Activated naive CD4-positive, alpha-beta T cell treated with anti-CD3 and anti-CD28 coated beads, Interleukin-2, amount 50 U/mL, for 16 hours (primary cell): ENCODE measurements at regions not wholly inside any gene's neighbourhood (a gene's known extent, or its start where the extent isn't known, plus 50 kb on each side); places are given as distances from the start of the nearest gene placed in this dataset.
"Not testable (repeated sequence)": the region's sequence is repeated elsewhere in the genome, so short reads cannot be mapped to it uniquely, and the experiment has no call there.

Experiments
- DNase-seq: peaks from one replicate; pipeline ENCODE4 v3.0.0-alpha.2; 2020

DNA sequence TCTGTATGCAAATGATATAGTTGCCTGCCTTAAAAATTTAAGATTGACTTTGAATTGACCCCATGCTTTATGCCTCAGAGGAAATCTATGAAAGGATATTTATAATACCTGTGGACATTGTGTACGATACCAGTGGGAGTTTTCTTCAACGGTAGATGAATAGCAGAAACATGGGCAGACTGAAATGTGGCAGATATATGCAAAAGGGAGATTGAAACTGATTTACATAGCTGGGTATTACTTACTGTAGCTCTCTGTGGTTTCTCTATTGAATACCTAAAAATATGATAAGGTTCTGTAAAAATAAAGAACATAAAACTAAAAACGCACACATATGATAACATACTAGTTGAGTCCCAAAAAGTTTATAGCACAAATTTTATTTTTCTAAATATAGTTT is 345.2 kb upstream of the PCSK5 start:
- DNase-seq = no peak

DNA sequence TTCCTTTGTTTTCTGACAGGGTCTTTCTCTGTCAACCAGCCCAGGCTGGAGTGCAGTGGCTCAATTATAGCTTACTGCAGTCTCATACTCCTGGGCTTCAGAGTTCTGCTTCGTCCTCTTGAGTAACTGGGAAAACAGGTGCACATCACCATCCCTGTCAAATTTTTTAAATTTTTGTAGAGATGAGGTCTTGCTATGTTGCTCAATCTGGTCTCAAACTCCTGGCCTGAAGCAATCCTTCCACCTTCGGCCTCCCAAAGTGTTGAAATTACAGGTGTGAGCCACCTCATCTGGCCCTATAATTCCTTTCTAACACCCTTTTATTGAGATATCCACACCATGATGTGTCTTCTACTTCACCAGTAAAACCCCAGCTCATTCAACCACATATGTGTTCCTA is 341.6 kb upstream of the PCSK5 start:
- DNase-seq = no peak

DNA sequence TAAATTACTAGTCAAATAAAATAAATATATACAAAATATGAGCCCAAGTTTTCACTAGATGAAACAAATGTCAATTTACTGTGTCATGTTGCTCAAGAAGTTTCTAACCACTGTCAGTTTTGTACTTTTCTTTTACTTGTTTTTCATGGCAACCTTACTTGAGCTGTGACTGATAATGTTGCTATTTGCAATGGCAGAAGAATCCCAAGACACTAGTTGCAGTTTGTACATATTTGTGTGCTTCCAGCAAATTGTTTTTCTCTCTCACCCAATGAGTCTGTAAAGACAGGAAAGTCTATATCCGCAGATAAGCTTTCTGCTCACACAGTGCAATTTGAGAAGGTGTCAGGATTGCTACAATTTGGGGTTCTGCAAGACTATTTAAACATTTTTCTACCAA is 338.6 kb upstream of the PCSK5 start:
- DNase-seq = no peak

DNA sequence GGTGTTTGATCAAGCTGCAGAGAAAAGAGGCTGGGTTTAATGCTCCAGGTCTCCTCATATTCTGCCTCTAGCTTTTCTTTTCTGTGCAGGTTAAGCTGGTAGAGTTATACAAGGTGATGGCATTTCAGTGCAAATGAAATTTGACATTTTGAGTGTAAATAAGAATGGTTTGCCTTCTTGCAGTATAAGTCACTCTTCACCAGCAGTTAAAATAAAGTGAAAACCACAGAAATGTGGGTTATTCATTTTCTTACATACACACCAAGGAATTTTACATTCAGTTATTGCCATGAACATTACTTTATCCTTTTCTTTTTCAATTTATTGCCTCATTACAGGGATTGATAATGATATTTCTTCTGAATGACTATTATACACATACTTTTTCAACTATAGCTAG is 337.5 kb upstream of the PCSK5 start:
- no peak for DNase-seq

DNA sequence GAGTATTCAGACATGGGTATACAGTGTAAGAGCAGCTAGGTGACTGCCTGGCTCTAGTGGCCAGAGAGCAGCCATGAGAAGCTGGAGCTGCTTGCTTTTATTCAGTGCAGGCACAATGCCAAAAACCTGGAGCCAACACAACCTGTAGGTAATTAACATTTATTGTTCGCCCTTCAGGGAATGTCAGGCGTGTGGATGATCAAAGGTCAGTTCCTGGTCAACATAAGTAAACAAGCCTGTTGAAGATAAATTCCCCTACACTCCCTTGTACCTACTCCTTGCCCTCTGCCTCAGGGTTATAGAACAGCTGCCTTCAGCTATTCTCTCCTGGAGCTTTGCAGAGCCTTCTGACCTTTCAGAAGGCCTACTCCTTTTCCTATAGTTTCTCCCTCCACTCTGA is 323.7 kb upstream of the PCSK5 start:
- not testable (repeated sequence) for DNase-seq

DNA sequence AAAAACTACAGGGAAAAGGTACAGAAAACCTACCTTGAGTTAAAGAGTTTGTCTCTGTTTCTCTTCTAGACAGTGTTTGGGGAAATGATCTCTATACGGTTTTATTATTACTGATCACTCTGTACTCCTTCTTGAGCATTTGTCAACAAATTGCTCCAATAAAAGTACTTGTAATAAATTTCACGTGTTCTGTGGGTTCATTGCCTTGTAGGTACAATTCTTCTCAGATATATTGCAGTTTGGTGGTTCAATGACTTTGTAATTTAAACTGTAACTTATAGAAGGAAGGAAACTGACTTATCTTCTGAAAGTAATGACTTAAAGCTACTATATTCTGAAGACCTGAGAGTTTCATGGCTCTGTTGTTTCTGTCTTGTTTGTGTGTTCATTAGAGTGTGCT is 319.9 kb upstream of the PCSK5 start:
- DNase-seq = no peak

DNA sequence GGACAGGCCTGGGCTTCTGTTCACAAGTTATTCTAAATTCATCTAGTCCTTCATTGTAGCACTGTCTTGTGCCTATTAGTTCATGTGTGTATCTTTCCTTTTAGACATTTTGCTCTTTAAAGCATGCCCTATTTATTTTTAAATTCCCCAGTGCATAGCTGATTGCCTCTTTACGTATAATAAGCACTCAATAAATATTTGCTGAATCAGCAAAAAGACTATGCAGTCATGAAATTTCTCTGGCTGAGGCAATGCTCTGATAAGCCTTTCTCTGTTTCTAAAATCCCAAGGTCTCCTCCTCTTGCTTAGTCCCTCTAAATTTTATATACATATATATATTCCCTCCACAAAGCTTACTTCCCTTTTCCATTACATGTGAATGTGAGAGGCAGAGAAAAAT is 315.9 kb upstream of the PCSK5 start:
- no peak for DNase-seq

DNA sequence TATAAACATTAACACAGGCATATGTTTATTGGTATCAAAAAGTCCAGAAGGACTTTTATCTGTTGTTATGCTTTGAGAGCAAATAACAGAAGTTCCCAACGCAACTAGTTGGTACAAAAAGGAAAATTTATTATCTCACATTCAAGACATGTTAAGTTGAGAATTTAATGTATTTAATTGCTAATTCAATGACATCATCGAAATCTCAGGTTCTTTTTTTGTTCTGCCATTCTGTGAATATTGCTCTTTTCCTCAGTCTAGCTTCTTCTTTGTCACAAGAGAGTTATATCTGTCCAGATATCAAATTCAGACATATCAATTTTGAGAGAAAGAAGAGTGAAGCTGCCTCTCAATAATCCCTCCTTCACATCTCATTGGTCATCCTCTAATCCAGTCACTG is 307.6 kb upstream of the PCSK5 start:
- DNase-seq = no peak

DNA sequence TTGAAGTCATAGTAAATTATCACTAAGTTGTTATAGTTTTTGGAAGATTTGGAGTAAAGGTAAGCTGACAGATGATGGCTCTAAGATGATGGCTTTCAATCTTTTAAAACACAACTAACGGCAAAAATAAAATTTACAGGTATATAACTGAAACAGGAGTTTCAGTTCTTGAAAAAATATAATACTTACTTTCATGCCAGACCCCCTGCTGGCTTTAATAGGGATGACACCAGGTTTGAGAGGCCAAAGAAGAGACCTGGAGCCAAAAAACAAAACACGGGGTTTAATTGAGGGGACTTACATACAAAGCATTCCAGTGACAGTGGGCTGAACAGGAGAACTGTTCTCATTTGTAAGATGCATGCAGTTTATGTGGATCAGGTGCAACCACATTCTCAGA is 301.7 kb upstream of the PCSK5 start:
- no peak for DNase-seq

DNA sequence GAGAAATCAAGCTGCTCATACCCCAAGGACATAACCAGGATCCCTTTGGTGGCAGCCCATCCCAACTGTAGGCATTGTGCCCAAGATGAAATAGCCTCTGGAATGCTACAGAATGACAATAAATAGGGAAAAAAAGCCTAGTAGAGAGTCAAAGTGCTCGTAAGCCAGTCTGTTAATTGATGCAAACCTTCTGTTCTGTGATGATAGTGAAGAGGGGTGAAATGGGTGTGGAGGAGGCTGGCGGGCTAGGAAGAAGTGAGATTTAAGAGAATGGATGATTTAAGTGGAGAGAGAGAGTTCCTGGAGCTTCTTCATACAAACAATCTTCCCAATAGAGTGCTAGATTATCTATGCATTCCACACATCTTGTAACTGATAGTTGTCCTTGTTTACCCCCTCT is 301.0 kb upstream of the PCSK5 start:
- DNase-seq = no peak

DNA sequence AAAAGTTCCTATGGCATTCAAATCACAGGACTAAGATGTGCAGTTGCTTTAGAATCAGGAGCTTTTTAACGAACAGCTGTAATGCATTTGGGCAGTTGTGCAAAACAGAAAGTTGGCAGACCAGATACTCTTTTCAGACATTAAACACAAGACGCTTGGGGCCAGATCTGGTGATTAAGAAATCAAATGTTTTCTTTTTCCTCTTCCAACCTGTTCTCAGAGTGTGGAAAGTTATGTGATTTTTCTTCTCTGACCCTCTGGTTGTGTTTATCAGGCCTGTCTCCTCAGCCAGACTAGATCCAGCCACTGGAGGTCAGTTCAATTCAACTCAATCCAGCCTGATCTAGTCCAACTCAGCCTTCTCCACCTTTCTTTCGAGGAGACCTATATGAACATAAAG is 298.5 kb upstream of the PCSK5 start:
- DNase-seq = no peak

DNA sequence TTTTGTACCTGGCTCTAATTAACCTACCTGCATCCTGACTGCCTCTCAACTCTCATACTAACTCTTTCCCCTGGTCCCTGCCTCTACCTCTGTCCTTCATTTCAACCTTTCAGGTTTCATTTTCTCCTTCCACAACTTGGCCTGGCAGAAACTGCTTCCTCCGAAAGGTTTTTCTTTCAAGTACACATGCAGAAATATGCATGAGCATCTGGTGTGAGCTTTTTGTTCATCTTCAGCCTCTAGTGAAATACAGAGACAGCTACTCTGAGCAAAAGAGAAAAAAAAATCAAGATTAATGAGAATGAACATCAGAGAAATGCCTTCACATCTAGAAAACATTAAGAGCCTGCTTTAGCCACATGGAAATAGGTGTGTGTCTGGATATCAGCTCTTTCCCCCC is 297.9 kb upstream of the PCSK5 start:
- no peak for DNase-seq

DNA sequence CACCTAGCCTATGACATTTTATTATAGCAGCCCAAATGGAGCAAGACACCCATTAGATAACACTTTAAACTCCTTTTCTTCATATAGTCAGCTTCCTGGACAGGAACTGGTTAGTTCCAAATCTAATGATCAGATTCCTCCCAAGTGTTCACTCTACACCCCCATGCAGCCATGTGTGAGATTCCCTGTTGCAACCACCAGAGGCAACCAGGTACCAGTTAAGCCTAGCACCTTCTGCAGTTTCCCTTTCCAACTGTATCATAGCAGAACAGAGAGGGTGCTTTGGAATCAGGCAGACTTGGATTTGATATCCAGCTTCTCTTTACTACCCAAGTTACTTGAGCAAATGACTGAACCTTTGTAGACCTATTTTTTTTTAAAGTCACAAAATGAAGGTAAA is 296.6 kb upstream of the PCSK5 start:
- no peak for DNase-seq

DNA sequence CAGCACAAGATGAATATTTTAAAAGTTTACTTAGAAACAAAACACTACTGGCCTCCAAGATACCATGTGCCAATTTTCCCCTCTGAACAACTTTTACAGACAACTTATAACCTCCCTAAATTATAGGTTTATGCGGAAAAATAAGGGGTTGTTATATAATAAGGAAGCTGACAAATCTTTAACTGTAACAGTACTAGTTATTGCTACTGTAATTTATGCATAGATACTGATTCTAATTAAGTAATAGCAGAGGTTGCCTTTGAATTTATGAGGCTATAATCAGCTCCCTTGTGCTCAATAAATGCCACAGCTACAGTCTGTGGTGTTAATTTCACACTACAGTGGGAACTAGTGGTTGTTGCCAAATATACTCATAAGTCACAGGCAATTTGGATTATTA is 291.3 kb upstream of the PCSK5 start:
- DNase-seq = no peak

DNA sequence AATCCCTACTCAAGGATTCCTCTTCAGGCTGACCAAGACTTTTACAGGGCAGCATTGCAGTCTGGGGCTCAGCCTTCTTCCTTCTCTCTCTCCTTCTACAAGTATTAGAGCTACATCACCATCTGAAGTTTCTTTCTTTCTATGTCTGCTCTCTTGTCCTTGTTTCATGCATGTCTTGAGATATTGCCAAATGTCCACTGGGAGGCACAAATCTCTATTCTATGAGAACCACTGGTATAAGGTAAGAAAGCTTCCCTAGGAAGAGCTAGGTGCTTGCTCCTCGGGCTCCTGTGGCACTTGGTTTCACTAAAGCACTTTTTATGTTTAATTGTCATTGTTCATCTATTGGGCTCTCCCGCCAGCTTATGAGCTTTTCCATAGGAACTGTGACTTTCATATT is 289.2 kb upstream of the PCSK5 start:
- no peak for DNase-seq

DNA sequence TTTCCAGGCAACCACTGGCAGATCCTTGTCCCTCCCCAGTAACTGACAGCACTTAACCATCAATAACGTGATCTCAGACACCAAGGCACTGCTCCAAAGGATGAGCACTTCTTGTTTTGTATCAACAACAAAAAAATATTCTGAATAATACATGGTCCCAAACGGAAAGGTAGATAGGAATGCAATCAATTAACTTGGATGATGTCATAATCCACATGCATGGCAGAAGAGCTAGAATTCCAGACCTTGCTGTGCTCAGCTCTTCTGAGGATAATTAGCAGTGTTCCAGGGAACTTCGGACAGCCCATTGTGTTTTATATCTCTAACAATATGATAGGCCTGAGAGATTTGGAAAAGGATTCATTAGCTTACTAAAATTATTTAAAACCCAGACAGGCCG is 288.4 kb upstream of the PCSK5 start:
- DNase-seq = no peak

DNA sequence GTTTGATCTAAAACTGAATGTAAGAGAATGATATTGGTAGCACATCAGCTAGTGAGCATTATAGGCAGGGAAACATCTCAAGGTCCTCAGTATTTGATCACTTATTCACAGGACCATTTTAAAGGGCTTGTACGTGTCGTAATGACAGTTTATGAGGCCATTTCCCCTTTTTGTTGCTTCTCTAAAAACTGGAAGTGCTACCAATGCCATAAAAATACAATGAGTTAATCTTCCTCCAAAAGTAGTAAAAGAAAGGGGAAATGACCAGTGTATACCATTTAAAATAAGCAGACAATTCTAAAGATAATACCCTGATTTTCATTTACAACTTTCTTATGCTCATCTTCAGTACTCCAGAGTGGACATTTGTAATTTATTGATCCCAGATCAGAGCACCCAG is 285.8 kb upstream of the PCSK5 start:
- no peak for DNase-seq

DNA sequence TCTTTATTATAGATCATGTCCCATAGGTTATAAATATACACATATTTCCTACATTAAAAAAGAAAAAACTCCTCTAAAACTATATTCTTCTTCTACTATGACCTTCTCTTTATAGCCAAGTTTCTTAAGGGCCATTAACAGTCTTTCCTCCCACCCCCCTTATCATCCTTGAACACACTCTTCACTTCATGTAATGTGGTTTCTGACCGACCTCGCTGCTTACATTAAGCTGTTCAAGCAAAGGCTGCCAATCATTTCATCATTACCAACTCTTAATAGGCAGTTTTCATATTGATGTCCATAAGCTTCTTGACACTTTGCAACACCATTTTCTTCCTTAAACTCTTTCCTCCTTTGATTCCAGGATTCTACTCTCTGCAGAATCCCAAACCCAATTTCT is 283.0 kb upstream of the PCSK5 start:
- DNase-seq = no peak

DNA sequence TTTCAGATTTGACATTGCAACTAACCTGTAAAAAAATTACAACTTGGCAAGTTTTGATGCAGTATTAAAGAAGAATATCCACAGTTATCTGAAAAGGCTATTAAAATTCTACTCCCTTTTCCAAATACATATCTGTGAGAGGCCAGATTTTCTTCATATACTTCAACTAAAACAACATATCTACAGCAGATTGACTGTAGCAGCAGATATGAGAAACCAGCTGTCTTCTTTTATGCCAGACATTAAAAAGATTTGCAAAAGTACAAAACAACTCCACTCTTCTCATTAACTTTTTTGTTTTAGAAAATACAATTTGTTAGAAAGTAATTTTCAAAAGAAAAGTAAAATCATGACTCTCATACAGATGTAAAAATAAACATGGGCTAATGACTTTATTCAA is 281.1 kb upstream of the PCSK5 start:
- DNase-seq = no peak

DNA sequence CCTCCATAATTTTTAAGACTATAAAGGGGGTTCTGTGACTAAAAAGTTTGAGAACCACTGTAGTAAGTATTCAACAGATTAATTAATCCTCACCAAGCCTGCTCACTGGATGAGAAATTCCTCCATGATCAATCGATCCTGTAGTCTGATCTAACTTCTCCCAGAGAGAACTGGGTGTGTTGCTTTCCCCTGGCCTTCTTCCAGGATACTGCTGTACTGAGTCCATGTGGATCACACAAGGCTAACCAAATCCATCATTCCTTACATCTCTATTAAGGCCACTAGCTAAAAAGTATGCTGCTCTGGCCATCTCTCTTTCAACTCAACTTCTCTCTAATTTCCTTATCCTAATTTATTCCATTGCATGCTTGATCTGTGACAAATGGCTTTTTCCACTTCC is 280.2 kb upstream of the PCSK5 start:
- no peak for DNase-seq

DNA sequence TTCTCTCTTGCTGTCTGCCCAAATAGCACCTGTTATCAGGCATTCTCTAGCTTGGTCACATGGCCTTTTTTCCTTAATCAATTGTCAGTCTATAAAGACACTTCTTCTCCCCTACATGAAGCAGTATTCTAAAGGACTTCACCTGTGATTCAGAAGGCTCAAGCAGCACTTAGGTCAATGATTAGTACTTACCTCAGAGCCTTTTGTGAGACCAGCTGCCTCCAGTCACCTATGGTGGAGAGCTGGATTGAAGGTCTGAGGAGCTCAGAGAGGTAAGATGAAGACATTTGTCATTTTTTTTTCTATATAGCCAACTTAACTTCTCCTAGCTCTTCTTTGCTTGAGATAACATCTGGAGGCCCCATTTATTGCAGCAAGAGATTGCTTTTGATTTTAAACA is 278.3 kb upstream of the PCSK5 start:
- no peak for DNase-seq

DNA sequence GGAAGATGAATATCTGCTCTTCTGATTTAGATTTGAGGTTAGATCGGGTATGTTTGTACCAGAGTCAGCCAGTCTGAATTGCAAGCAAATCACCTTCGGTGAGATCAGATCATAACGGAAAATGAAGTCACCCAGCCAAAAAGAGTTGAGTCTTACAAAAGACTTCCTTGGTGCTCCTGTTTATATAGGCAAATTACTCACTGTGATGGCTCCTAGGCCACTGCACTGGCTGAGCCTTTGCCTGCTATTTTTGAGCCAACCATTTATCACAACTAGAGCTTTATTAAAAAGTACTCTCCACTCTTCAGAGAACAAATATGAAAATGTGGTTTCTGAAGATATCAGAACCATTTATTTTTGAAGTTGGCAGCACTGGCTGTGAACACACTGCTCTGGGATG is 277.7 kb upstream of the PCSK5 start:
- no peak for DNase-seq

DNA sequence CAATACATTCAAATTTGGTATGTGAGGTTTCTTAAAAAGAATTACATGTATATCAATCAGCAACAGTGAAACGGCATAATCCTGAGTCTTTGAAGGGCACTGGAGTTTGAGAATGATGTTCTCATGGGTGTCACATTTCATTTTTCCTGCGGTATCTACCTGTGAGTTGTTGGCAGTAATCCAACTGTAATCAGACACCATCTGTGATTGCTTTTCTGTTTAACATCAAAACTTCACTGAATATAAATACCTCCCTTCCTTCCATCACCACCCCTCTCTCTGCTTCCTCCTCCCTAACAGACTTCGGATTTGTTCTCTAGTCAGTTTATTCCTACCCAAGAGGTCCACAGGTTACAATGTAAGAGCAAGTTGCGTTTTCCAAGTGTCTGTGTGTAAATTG is 275.2 kb upstream of the PCSK5 start:
- DNase-seq = no peak

DNA sequence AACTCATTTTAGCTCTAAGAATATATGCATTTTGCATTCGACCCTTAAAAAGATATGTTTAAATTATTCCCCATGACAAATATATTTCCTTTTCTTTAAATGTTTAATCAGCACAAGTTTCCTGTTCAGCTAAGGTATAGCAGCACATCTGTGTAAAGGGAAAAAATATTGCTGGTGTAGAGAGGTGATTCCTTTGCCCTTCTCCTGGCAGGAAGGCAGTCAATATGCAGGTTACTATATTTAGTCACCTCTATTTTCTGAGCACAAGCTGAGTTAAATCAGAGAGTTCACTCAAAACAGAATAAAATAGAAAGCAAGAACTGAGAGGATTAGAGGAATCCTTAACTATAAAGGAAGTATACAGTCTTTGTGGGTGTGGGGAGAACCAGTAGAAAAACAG is 274.4 kb upstream of the PCSK5 start:
- no peak for DNase-seq

DNA sequence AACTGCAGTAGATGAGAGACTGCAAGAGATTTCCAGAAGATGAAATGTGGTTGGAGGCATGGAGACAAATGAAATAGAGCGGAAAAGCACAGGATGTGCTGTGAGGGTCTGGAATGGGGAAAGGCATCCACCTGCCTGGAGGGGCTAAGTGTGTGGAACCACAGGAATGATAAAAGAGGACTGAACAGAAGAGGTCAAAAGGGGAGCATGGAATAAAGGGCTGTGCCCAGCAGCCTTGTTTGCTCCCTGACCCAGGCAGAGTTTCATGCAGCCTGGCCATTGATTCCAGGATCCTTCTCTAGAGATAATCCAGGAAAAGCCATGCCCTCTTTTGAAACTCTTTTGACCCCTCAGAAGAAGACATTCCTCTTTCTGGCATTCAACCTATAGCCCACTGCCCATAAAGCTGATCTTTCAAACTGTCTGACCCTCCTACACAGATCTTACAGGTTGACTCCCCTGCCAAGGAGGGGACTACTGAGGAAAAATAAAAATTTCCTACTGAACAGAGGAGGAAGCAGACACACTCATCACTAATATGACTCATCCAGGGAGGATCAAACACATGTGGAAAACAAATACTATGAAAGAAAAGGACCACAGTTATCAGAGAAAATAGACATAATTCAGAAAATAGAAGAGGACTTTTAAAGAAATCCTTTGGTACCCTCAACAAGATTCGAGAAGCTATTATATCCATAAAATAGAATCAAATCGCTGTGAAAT is 273.5 kb upstream of the PCSK5 start:
- no peak for DNase-seq

DNA sequence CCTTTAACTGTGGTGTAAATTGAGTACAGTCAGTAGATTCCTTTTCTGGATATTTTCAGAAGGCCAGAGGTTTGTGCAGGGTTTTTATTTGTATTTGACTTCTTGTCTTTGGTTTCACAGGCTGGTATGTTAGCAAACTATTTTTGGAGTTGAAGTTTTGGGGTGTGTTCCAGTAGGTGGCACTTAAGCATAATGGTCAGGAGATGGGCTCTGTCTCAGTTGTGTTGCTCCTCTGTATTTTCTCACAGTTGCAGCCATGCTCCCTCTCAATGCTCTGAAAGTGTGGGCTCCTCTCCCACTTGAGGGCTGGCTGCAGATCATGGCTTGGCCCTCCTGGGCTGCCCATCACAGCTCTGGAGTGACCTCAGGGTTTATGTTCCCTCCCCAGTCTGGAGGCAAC is 267.0 kb upstream of the PCSK5 start:
- no peak for DNase-seq
